Testis (tissue), 2 donors: ENCODE measurements at regions not wholly inside any gene's neighbourhood (a gene's known extent, or its start where the extent isn't known, plus 50 kb on each side); places are given as distances from the start of the nearest gene placed in this dataset.

Experiments used
- CTCF ChIP-seq, 3 experiments: fragments of 450-650 bp in 2 of 3; fragments of 200-600 bp in 1 of 3; sonication (generic) in 1 of 3; IDR thresholded peaks; one replicate each; pipeline ENCODE4 v1.5.1; 2016 to 2019; ENCODE audit warnings: antibody characterized with exemption in 3 of 3, mild to moderate bottlenecking in 2 of 3, moderate library complexity in 1 of 3
- POLR2A ChIP-seq: fragments of 450-650 bp; IDR thresholded peaks from one replicate; pipeline ENCODE4 v1.6.1; 2017; ENCODE audit warnings: antibody characterized with exemption, mild to moderate bottlenecking, moderate library complexity

- no peak for TF ChIP-seq CTCF (IDR thresholded peaks at IDR 0.05)
- no peak for TF ChIP-seq POLR2A
These were observed 56.7 kb upstream of the EN2 start for GRCh38 chr7:155401231-155401630.
